Endothelial cell of umbilical vein (primary cell): ENCODE measurements at regions not wholly inside any gene's neighbourhood (a gene's known extent, or its start where the extent isn't known, plus 50 kb on each side); places are given as distances from the start of the nearest gene placed in this dataset.

Source experiments
- BruUV-seq: library from RNA; stranded (reverse); fragments of 400-500 nt; replicated peaks from 2 replicates; lab custom pipeline; 2021; lab: Mats Ljungman, UMichigan
- CTCF ChIA-PET: fragments of 300-600, 350-600 bp; sonication (Branson Sonifier 250); formaldehyde crosslinking; loops from one replicate; lab custom pipeline; 2021; ENCODE audit warnings: antibody characterized with exemption, inconsistent platforms; lab: Charles Lee
- POLR2A ChIA-PET: fragments of 300-600, 350-600 bp; sonication (Branson Sonifier 250); formaldehyde crosslinking; loops from one replicate; lab custom pipeline; 2021; ENCODE audit warnings: antibody characterized with exemption, inconsistent platforms; lab: Charles Lee
- DNase-seq: peaks from one replicate; pipeline ENCODE4 v3.0.0-alpha.2; 2011; ENCODE audit warnings: low read depth, low spot score
- FAIRE-seq: peaks from 2 replicates; lab custom pipeline; 2011; peaks lifted over from hg19 to GRCh38; lab: Jason Lieb, UNC
- H2AFZ ChIP-seq: 2 replicates; pipeline ENCODE4 v1.6.0; 2012; ENCODE audit warnings: low read depth, low read length, control low read depth, inconsistent platforms
- H3K27ac ChIP-seq: 2 replicates; pipeline ENCODE4 v1.5.1; 2011; ENCODE audit warnings: low read depth, mild to moderate bottlenecking, control low read depth, low read length, moderate library complexity; ENCODE audit not compliant: insufficient read depth
- H3K27me3 ChIP-seq, 2 experiments: 2 replicates each; pipeline versions ENCODE4 v1.6.0 to v1.6.1; 2011; ENCODE audit warnings: low read length in 2 of 2, mixed read lengths in 1 of 2; ENCODE audit not compliant: control insufficient read depth in 2 of 2, insufficient read depth in 2 of 2
- H3K36me3 ChIP-seq, 2 experiments: 2 replicates in 1 of 2; 3 replicates in 1 of 2; pipeline ENCODE4 v1.5.1; 2011; ENCODE audit warnings: low read length in 2 of 2, mild to moderate bottlenecking in 1 of 2, moderate library complexity in 1 of 2; ENCODE audit not compliant: control insufficient read depth in 2 of 2, insufficient read depth in 2 of 2; ENCODE audit errors: extremely low read depth in 1 of 2
- H3K4me1 ChIP-seq: 3 replicates; pipeline ENCODE4 v1.5.1; 2011; ENCODE audit warnings: mild to moderate bottlenecking, low read length; ENCODE audit not compliant: control insufficient read depth, insufficient read depth; ENCODE audit errors: extremely low read depth
- H3K4me2 ChIP-seq: 2 replicates; pipeline ENCODE4 v1.6.1; 2011; ENCODE audit warnings: low read length, control low read depth, mixed read lengths; ENCODE audit not compliant: insufficient read depth
- H3K4me3 ChIP-seq, 3 experiments: fragments of 200-600 bp in 1 of 3; sonication (generic), shearing (Covaris generic) in 1 of 3; replicated peaks in 1 of 3; 2 replicates each; pipeline ENCODE4 v1.5.1; 2011 to 2016; ENCODE audit warnings: control low read depth in 3 of 3, low read length in 3 of 3, mild to moderate bottlenecking in 2 of 3, inconsistent platforms in 1 of 3, low read depth in 1 of 3, moderate library complexity in 1 of 3; ENCODE audit not compliant: insufficient read depth in 1 of 3
- H3K79me2 ChIP-seq: 2 replicates; pipeline ENCODE4 v1.6.0; 2012; ENCODE audit warnings: low read length, inconsistent platforms; ENCODE audit not compliant: control insufficient read depth, insufficient read depth
- H3K9ac ChIP-seq: replicated peaks from 2 replicates; pipeline ENCODE3; 2011; ENCODE audit warnings: low read length, control low read depth; ENCODE audit not compliant: insufficient read depth; ENCODE audit errors: extremely low read depth
- H3K9me1 ChIP-seq: replicated peaks from 3 replicates; pipeline ENCODE4 v1.6.0; 2011; ENCODE audit warnings: mild to moderate bottlenecking, low read length; ENCODE audit not compliant: control insufficient read depth, insufficient read depth; ENCODE audit errors: extremely low read depth
- H3K9me3 ChIP-seq: replicated peaks from 2 replicates; pipeline ENCODE4 v1.5.1; 2012; ENCODE audit warnings: low read length, inconsistent platforms; ENCODE audit not compliant: control insufficient read depth, insufficient read depth
- H4K20me1 ChIP-seq: replicated peaks from 2 replicates; pipeline ENCODE3; 2011; ENCODE audit warnings: mild to moderate bottlenecking, low read length; ENCODE audit not compliant: control insufficient read depth, insufficient read depth; ENCODE audit errors: extremely low read depth
- EZH2 ChIP-seq: IDR thresholded peaks from 2 replicates; pipeline ENCODE4 v1.6.1; 2012; ENCODE audit warnings: borderline replicate concordance, low read depth, mild to moderate bottlenecking, moderate library complexity, low read length, inconsistent platforms; ENCODE audit not compliant: severe bottlenecking
- FOS ChIP-seq: IDR thresholded peaks from 2 replicates; pipeline ENCODE4 v1.6.1; 2011; ENCODE audit warnings: mild to moderate bottlenecking, low read length, moderate library complexity, borderline replicate concordance; ENCODE audit not compliant: insufficient read depth
- GATA2 ChIP-seq: IDR thresholded peaks from 2 replicates; pipeline ENCODE4 v1.7.0; 2011; ENCODE audit warnings: low read depth, mild to moderate bottlenecking, moderate library complexity, mixed read lengths, low read length; ENCODE audit not compliant: insufficient read length, insufficient read depth
- JUN ChIP-seq: IDR thresholded peaks from 2 replicates; pipeline ENCODE4 v1.6.1; 2011; ENCODE audit warnings: borderline replicate concordance, low read depth; ENCODE audit not compliant: insufficient read length, insufficient read depth
- MYC ChIP-seq: IDR thresholded peaks from one replicate; pipeline ENCODE4 v1.6.1; 2011; ENCODE audit warnings: mild to moderate bottlenecking, low read depth, low read length
- POLR2A ChIP-seq: IDR thresholded peaks from 2 replicates; pipeline ENCODE4 v1.6.1; 2012; ENCODE audit warnings: low read depth, mild to moderate bottlenecking, control low read depth, low read length
- POLR2AphosphoS5 ChIP-seq: IDR thresholded peaks from 2 replicates; pipeline ENCODE4 v1.6.1; 2012; ENCODE audit warnings: low read depth, mild to moderate bottlenecking, control low read depth, low read length, moderate library complexity; ENCODE audit not compliant: insufficient read depth
- dilution Hi-C: fragments of 300-500 bp; cut with MboI; formaldehyde crosslinking; loops from one replicate; pipeline ENCODE4 v1.15.0; 2019; ENCODE audit warnings: low sequenced_read_pairs; ENCODE audit not compliant: extremely low pct_ligation_motif_present
- intact Hi-C: fragments of 100-400 bp; cut with micrococcal nuclease; formaldehyde crosslinking; loops from one replicate; pipeline ENCODE4 v1.10.0; 2022
- TF ChIP-seq, protein P1 (sequence below), 2 donors: IDR thresholded peaks; 1 replicate in 1 of 2; 2 replicates in 1 of 2; pipeline ENCODE4 v1.5.1; 2011; ENCODE audit warnings: low read length in 2 of 2, mild to moderate bottlenecking in 2 of 2, moderate library complexity in 2 of 2, control low read depth in 1 of 2, inconsistent platforms in 1 of 2, low read depth in 1 of 2; ENCODE audit not compliant: insufficient read depth in 1 of 2; ENCODE audit errors: extremely low read depth in 1 of 2
- TF ChIP-seq, protein P2 (sequence below): IDR thresholded peaks from 2 replicates; pipeline ENCODE4 v1.6.1; 2011; ENCODE audit not compliant: insufficient read depth, insufficient read length

DNA sequence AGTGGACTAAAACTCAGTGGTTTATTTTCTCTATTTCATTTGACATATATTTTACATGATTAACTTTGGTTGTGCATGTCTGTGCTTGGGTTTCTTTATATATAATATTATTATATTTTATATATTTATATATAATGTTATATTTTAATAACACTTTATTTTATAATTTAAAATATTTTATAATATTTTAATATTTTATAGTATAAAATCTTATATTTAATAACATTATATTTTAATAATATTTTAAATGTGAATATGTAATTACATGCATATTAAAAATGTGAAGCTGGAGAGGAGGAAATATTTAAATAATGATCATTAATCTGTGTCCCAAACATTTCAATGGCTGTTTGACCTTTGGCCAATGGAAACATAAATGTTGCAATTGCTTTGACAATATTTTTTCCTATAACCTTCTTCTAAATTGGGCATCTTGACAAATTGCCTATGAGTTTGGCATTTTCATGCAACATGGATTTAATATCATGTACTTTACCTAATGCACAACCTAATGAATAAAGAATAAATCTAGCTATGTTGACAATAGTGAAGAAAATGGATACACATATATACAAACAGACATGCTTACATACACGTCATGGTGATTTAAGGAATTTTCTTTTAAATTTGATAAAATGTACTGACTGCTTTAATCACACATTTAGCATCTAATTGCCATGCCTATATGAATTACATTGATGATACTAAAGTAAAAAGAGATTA, 607.1 kb downstream of the SLITRK6 start:
- H3K79me2 ChIP-seq: no peaks in the 10 kb centered on the region
- no peaks in the 10 kb centered on the region for H3K9me1 ChIP-seq
- no peak overlapping the region for H3K27ac ChIP-seq
- POLR2A ChIA-PET: no interaction called here
- H3K4me3 ChIP-seq: no peak overlapping the region
- H3K36me3 ChIP-seq: no peaks in the 10 kb centered on the region
- TF ChIP-seq FOS: no peak
- no peak for TF ChIP-seq EZH2
- TF ChIP-seq, protein P1, sequence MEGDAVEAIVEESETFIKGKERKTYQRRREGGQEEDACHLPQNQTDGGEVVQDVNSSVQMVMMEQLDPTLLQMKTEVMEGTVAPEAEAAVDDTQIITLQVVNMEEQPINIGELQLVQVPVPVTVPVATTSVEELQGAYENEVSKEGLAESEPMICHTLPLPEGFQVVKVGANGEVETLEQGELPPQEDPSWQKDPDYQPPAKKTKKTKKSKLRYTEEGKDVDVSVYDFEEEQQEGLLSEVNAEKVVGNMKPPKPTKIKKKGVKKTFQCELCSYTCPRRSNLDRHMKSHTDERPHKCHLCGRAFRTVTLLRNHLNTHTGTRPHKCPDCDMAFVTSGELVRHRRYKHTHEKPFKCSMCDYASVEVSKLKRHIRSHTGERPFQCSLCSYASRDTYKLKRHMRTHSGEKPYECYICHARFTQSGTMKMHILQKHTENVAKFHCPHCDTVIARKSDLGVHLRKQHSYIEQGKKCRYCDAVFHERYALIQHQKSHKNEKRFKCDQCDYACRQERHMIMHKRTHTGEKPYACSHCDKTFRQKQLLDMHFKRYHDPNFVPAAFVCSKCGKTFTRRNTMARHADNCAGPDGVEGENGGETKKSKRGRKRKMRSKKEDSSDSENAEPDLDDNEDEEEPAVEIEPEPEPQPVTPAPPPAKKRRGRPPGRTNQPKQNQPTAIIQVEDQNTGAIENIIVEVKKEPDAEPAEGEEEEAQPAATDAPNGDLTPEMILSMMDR (IDR thresholded peaks at IDR 0.05; ENCODE audit: extremely low read depth in 1 of 2, insufficient read depth in 1 of 2, low read depth in 1 of 2, low read length in 2 of 2): no peak
- no peak for TF ChIP-seq MYC
- TF ChIP-seq JUN: no peak
- TF ChIP-seq POLR2AphosphoS5: no peak
- no peak for TF ChIP-seq POLR2A
- no peak for TF ChIP-seq GATA2
- TF ChIP-seq, protein P2, sequence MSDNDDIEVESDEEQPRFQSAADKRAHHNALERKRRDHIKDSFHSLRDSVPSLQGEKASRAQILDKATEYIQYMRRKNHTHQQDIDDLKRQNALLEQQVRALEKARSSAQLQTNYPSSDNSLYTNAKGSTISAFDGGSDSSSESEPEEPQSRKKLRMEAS: no peak
- CTCF ChIA-PET: no interaction called here
- no peak overlapping the region for H3K4me2 ChIP-seq
- no TSS peak for BruUV-seq
- no peaks in the 10 kb centered on the region for H3K27me3 ChIP-seq
- dilution Hi-C loops (no loop called here), intact Hi-C loops (no loop called here)
- H3K4me1 ChIP-seq: no peaks in the 10 kb centered on the region
- H4K20me1 ChIP-seq: no peaks in the 10 kb centered on the region
- no peak overlapping the region for H3K9ac ChIP-seq
- no peak for DNase-seq
- no peak overlapping the region for H2AFZ ChIP-seq
- no peak for FAIRE-seq
- H3K9me3 ChIP-seq: no peaks in the 10 kb centered on the region
